H9 (cell line): ENCODE measurements at regions not wholly inside any gene's neighbourhood (a gene's known extent, or its start where the extent isn't known, plus 50 kb on each side); places are given as distances from the start of the nearest gene placed in this dataset.

Source experiments
- DNase-seq: peaks from one replicate; pipeline ENCODE4 v3.0.0-alpha.2; 2017
- H2AFZ ChIP-seq: one replicate; pipeline ENCODE4 v1.6.1; 2013; ENCODE audit warnings: mild to moderate bottlenecking, low read length, control low read depth, moderate library complexity
- H2AK5ac ChIP-seq: 2 replicates; pipeline ENCODE4 v1.6.1; 2013; ENCODE audit warnings: low read length, control low read depth, mixed read lengths; ENCODE audit not compliant: insufficient read length
- H2BK120ac ChIP-seq: one replicate; pipeline ENCODE4 v1.6.1; 2013; ENCODE audit warnings: low read depth, mild to moderate bottlenecking, low read length, control low read depth, inconsistent platforms; ENCODE audit not compliant: poor library complexity, severe bottlenecking
- H2BK12ac ChIP-seq: 2 replicates; pipeline ENCODE4 v1.6.1; 2013; ENCODE audit warnings: low read length, control low read depth, mixed read lengths, low read depth; ENCODE audit not compliant: insufficient read length
- H2BK15ac ChIP-seq: 2 replicates; pipeline ENCODE4 v1.6.1; 2013; ENCODE audit warnings: low read depth, low read length, control low read depth
- H2BK20ac ChIP-seq: one replicate; pipeline ENCODE4 v1.6.1; 2013; ENCODE audit warnings: low read depth, mild to moderate bottlenecking, low read length, control low read depth, inconsistent platforms; ENCODE audit not compliant: poor library complexity, severe bottlenecking
- H2BK5ac ChIP-seq: 2 replicates; pipeline ENCODE4 v1.6.1; 2013; ENCODE audit warnings: low read length, control low read depth, mixed read lengths; ENCODE audit not compliant: insufficient read length
- H3K14ac ChIP-seq: 2 replicates; pipeline ENCODE4 v1.6.1; 2013; ENCODE audit warnings: low read length, control low read depth; ENCODE audit not compliant: insufficient read depth
- H3K18ac ChIP-seq: 2 replicates; pipeline ENCODE4 v1.6.1; 2013; ENCODE audit warnings: low read depth, mild to moderate bottlenecking, mixed read lengths, low read length, control low read depth; ENCODE audit not compliant: insufficient read length
- H3K23ac ChIP-seq: 2 replicates; pipeline ENCODE4 v1.6.1; 2013; ENCODE audit warnings: low read length, control low read depth, mixed read lengths, low read depth; ENCODE audit not compliant: insufficient read length
- H3K23me2 ChIP-seq: 2 replicates; pipeline ENCODE4 v1.6.1; 2013; ENCODE audit warnings: low read depth, mild to moderate bottlenecking, mixed read lengths, low read length, control low read depth; ENCODE audit not compliant: insufficient read length, poor library complexity, severe bottlenecking
- H3K27ac ChIP-seq: 2 replicates; pipeline ENCODE4 v1.5.1; 2013; ENCODE audit warnings: low read length, control low read depth, mixed read lengths, low read depth; ENCODE audit not compliant: insufficient read length
- H3K27me3 ChIP-seq: 2 replicates; pipeline ENCODE4 v1.6.1; 2013; ENCODE audit warnings: low read length, control low read depth, inconsistent platforms; ENCODE audit not compliant: insufficient read depth
- H3K4ac ChIP-seq: 2 replicates; pipeline ENCODE4 v1.6.1; 2013; ENCODE audit warnings: low read depth, mild to moderate bottlenecking, control low read depth, inconsistent platforms, low read length, moderate library complexity
- H3K4me1 ChIP-seq: 2 replicates; pipeline ENCODE4 v1.6.1; 2013; ENCODE audit warnings: low read length, control low read depth, inconsistent platforms; ENCODE audit not compliant: insufficient read depth
- H3K4me2 ChIP-seq: 2 replicates; pipeline ENCODE4 v1.6.1; 2013; ENCODE audit warnings: low read length, control low read depth, mixed read lengths; ENCODE audit not compliant: insufficient read length, insufficient read depth
- H3K56ac ChIP-seq: 2 replicates; pipeline ENCODE4 v1.6.1; 2013; ENCODE audit warnings: low read depth, mild to moderate bottlenecking, mixed read lengths, low read length, control low read depth; ENCODE audit not compliant: insufficient read length
- H3K79me1 ChIP-seq: 2 replicates; pipeline ENCODE4 v1.6.1; 2013; ENCODE audit warnings: low read depth, mild to moderate bottlenecking, moderate library complexity, low read length, control low read depth, inconsistent platforms; ENCODE audit not compliant: insufficient read depth, poor library complexity, severe bottlenecking
- H3K79me2 ChIP-seq: 2 replicates; pipeline ENCODE4 v1.6.1; 2013; ENCODE audit warnings: low read length, control low read depth, inconsistent platforms; ENCODE audit not compliant: insufficient read depth
- H3K9ac ChIP-seq: 2 replicates; pipeline ENCODE4 v1.6.1; 2013; ENCODE audit warnings: low read length, control low read depth, mixed read lengths; ENCODE audit not compliant: insufficient read length; ENCODE audit errors: extremely low read depth
- H3K9me3 ChIP-seq: one replicate; pipeline ENCODE4 v1.6.1; 2013; ENCODE audit warnings: low read depth, low read length, inconsistent platforms; ENCODE audit not compliant: control insufficient read depth
- H3T11ph ChIP-seq: one replicate; pipeline ENCODE4 v1.6.1; 2013; ENCODE audit warnings: mild to moderate bottlenecking, low read length, control low read depth, inconsistent platforms
- H4K20me1 ChIP-seq: one replicate; pipeline ENCODE4 v1.6.1; 2013; ENCODE audit not compliant: control insufficient read depth, insufficient read length, insufficient read depth
- H4K5ac ChIP-seq: 2 replicates; pipeline ENCODE4 v1.6.1; 2013; ENCODE audit warnings: low read depth, mild to moderate bottlenecking, mixed read lengths, low read length, control low read depth; ENCODE audit not compliant: insufficient read length
- H4K8ac ChIP-seq: replicated peaks from 2 replicates; pipeline ENCODE4 v1.6.1; 2013; ENCODE audit warnings: low read length, control low read depth, mixed read lengths, low read depth; ENCODE audit not compliant: insufficient read length
- H4K91ac ChIP-seq: 2 replicates; pipeline ENCODE4 v1.6.1; 2013; ENCODE audit warnings: low read depth, mild to moderate bottlenecking, moderate library complexity, mixed read lengths, low read length, control low read depth; ENCODE audit not compliant: insufficient read length
- H3K27ac Mint-ChIP-seq, 3 experiments: 2 replicates in 2 of 3; 3 replicates in 1 of 3; pipeline ENCODE4 v1.8.0; 2020 to 2021; ENCODE audit warnings: mixed read lengths in 3 of 3, mild to moderate bottlenecking in 1 of 3, moderate library complexity in 1 of 3
- H3K27me3 Mint-ChIP-seq: 2 replicates; pipeline ENCODE4 v1.8.0; 2021; ENCODE audit warnings: low read depth, mild to moderate bottlenecking, moderate library complexity, mixed read lengths
- H3K36me3 Mint-ChIP-seq, 3 experiments: 2 replicates in 2 of 3; 3 replicates in 1 of 3; pipeline ENCODE4 v1.8.0; 2020 to 2021; ENCODE audit warnings: low read depth in 3 of 3, mixed read lengths in 3 of 3; ENCODE audit not compliant: insufficient read depth in 1 of 3
- H3K4me1 Mint-ChIP-seq, 2 experiments: 2 replicates each; pipeline ENCODE4 v1.8.0; 2020; ENCODE audit warnings: mixed read lengths in 2 of 2
- H3K4me3 Mint-ChIP-seq, 2 experiments: 2 replicates in 1 of 2; 3 replicates in 1 of 2; pipeline ENCODE4 v1.8.0; 2020 to 2021; ENCODE audit warnings: mild to moderate bottlenecking in 2 of 2, mixed read lengths in 2 of 2, moderate library complexity in 1 of 2
- H3K9me3 Mint-ChIP-seq, 2 experiments: 2 replicates in 1 of 2; 3 replicates in 1 of 2; pipeline ENCODE4 v1.8.0; 2020; ENCODE audit warnings: mild to moderate bottlenecking in 2 of 2, mixed read lengths in 2 of 2, moderate library complexity in 1 of 2
- WGBS: extraction: QIAGEN DNeasy Blood & Tissue Kit; methylation state at CpG from one replicate; pipeline ENCODE4 v1.1.7; 2013; ENCODE audit warnings: missing lambda C conversion rate, low lambda C conversion rate, mixed read lengths; ENCODE audit not compliant: insufficient read length; ENCODE audit errors: extremely low coverage; 5-methylcytosine and 5-hydroxymethylcytosine counted together
- TF ChIP-seq, protein P1 (sequence below): fragments of 200-600 bp; sonication (generic); conservative IDR thresholded peaks from 3 replicates; pipeline ENCODE4 v1.8.0; 2021; ENCODE audit warnings: antibody characterized with exemption, mild to moderate bottlenecking

DNA sequence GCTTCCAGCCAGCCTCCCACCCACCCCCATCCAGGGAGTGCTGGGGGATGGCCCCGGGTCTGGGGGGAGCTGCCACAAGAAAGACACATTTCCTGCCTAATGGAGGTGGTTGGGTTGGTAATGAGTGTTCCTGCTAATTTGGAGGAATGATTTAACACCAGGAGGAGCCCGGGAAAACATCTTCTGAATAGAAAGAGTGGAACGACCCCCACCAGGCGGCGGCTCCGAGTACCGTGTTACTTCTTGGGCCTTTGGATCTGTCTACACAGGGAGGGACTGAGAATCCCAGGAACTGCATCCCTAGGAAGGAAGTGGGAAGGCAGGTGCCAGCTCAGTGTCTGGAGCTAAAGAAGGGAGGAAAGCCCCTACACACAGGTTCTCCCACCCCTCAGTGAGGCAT, 64.6 kb downstream of the TSPAN17 start:
- DNase-seq, result no peak
- H3K27me3 Mint-ChIP-seq, result peaks cover 18% of the 10 kb centered on the region
- no peak overlapping the region for H2AFZ ChIP-seq

More for the DNA sequence above, 64.6 kb downstream of the TSPAN17 start:
- Mint-ChIP-seq H3K36me3 (peaks cover 4 to 9% (median 8%) of the 10 kb centered on the region in 3 experiments; a peak in 5 of 7 replicates), H3K9me3 (peaks cover 15 to 18% of the 10 kb centered on the region in 2 experiments), H3K4me3 (no peak overlapping the region), H3K4me1 (peaks cover 24 to 28% of the 10 kb centered on the region in 2 experiments), H3K27ac (peak overlapping the region in 1 of 3 experiments; percentile 48; a peak in 1 of 7 replicates)
- H3K9me3 ChIP-seq, result no peaks in the 10 kb centered on the region
- no peak overlapping the region for H3T11ph ChIP-seq
- H2BK15ac ChIP-seq, result no peak overlapping the region
- no peak overlapping the region for H3K27ac ChIP-seq
- no peak overlapping the region for H4K8ac ChIP-seq
- TF ChIP-seq, protein P1, sequence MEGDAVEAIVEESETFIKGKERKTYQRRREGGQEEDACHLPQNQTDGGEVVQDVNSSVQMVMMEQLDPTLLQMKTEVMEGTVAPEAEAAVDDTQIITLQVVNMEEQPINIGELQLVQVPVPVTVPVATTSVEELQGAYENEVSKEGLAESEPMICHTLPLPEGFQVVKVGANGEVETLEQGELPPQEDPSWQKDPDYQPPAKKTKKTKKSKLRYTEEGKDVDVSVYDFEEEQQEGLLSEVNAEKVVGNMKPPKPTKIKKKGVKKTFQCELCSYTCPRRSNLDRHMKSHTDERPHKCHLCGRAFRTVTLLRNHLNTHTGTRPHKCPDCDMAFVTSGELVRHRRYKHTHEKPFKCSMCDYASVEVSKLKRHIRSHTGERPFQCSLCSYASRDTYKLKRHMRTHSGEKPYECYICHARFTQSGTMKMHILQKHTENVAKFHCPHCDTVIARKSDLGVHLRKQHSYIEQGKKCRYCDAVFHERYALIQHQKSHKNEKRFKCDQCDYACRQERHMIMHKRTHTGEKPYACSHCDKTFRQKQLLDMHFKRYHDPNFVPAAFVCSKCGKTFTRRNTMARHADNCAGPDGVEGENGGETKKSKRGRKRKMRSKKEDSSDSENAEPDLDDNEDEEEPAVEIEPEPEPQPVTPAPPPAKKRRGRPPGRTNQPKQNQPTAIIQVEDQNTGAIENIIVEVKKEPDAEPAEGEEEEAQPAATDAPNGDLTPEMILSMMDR, result peak; percentile 33; the same call in 2 of the 3 replicates
- H2AK5ac ChIP-seq, result no peak overlapping the region
- no peak overlapping the region for H3K9ac ChIP-seq
- no peak overlapping the region for H3K4me2 ChIP-seq
- H2BK20ac ChIP-seq, result no peak overlapping the region
- WGBS, result no CpG with 5 or more reads among the region's 7 CpGs
- H2BK12ac ChIP-seq, result no peak overlapping the region
- H2BK120ac ChIP-seq, result no peak overlapping the region
- no peak overlapping the region for H3K23ac ChIP-seq
- no peaks in the 10 kb centered on the region for H3K27me3 ChIP-seq
- H4K91ac ChIP-seq, result no peak overlapping the region
- H3K79me2 ChIP-seq, result no peaks in the 10 kb centered on the region
- no peak overlapping the region for H4K5ac ChIP-seq
- H4K20me1 ChIP-seq, result no peaks in the 10 kb centered on the region
- H2BK5ac ChIP-seq, result no peak overlapping the region
- peaks cover 5% of the 10 kb centered on the region; the same call in 1 of the 2 replicates for H3K4me1 ChIP-seq
- no peak overlapping the region for H3K14ac ChIP-seq
- no peaks in the 10 kb centered on the region for H3K79me1 ChIP-seq
- H3K23me2 ChIP-seq, result no peaks in the 10 kb centered on the region
- no peak overlapping the region for H3K56ac ChIP-seq
- H3K18ac ChIP-seq, result no peak overlapping the region
- no peak overlapping the region for H3K4ac ChIP-seq
